HG03521 (cell line): ENCODE measurements at regions not wholly inside any gene's neighbourhood (a gene's known extent, or its start where the extent isn't known, plus 50 kb on each side); places are given as distances from the start of the nearest gene placed in this dataset.
"Not testable (repeated sequence)": the region's sequence is repeated elsewhere in the genome, so short reads cannot be mapped to it uniquely, and the experiment has no call there.

Experiments
- ATAC-seq: cut with Tn5 transposase; IDR thresholded peaks from one replicate; pipeline ENCODE4 v1.9.1; 2021; ENCODE audit warnings: mild to moderate bottlenecking, moderate library complexity; ENCODE audit not compliant: unreplicated experiment

- no peak for ATAC-seq
Observed at GRCh38 chr12:58068706-58069105, 127.3 kb downstream of the ATP23 start.

GRCh38 chr12:58069268-58069963 is 128.0 kb downstream of the ATP23 start:
- ATAC-seq: no peak

GRCh38 chr12:58071994-58072393 is 130.6 kb downstream of the ATP23 start:
- ATAC-seq: no peak

GRCh38 chr12:58074259-58074658 is 132.9 kb downstream of the ATP23 start:
- ATAC-seq: no peak

GRCh38 chr12:58079806-58080205 is 138.4 kb downstream of the ATP23 start:
- ATAC-seq: no peak

GRCh38 chr12:58081488-58081887 is 140.1 kb downstream of the ATP23 start:
- no peak for ATAC-seq

- no peak for ATAC-seq
Observed at GRCh38 chr12:58082996-58083395, 141.6 kb downstream of the ATP23 start.

- ATAC-seq: no peak
Observed at GRCh38 chr12:58086006-58086405, 144.6 kb downstream of the ATP23 start.

- ATAC-seq: no peak
Observed at GRCh38 chr12:58086930-58087329, 145.6 kb downstream of the ATP23 start.

- ATAC-seq: no peak
Observed at GRCh38 chr12:58087423-58088127, 146.2 kb downstream of the ATP23 start.

GRCh38 chr12:58089588-58089987 is 148.2 kb downstream of the ATP23 start:
- ATAC-seq: no peak

GRCh38 chr12:58090685-58091084 is 149.3 kb downstream of the ATP23 start:
- ATAC-seq: no peak

- ATAC-seq: no peak
Observed at GRCh38 chr12:58095002-58095401, 153.6 kb downstream of the ATP23 start.

GRCh38 chr12:58097741-58098140 is 156.4 kb downstream of the ATP23 start:
- ATAC-seq: no peak

GRCh38 chr12:58099476-58099875 is 158.1 kb downstream of the ATP23 start:
- no peak for ATAC-seq

GRCh38 chr12:58104351-58104755 is 163.0 kb downstream of the ATP23 start:
- ATAC-seq: no peak

GRCh38 chr12:58105225-58106119 is 164.1 kb downstream of the ATP23 start:
- ATAC-seq: no peak

GRCh38 chr12:58106195-58106594 is 164.8 kb downstream of the ATP23 start:
- no peak for ATAC-seq

GRCh38 chr12:58117201-58117600 is 175.8 kb downstream of the ATP23 start:
- ATAC-seq: no peak

- no peak for ATAC-seq
Observed at GRCh38 chr12:58117667-58118066, 176.3 kb downstream of the ATP23 start.

GRCh38 chr12:58125761-58126160 is 184.4 kb downstream of the ATP23 start:
- ATAC-seq: not testable (repeated sequence)
